ENCODE measurements at regions not wholly inside any gene's neighbourhood (a gene's known extent, or its start where the extent isn't known, plus 50 kb on each side); places are given as distances from the start of the nearest gene placed in this dataset.

GRCh38 chr12:58450868-58451482 lies 469.3 kb downstream of the LRIG3 start:
- no peaks in the 10 kb centered on the region for H3K9me3 ChIP-seq
- CTCF ChIA-PET, result no interaction called here
- no peaks in the 10 kb centered on the region for H3K4me1 Mint-ChIP-seq

GRCh38 chr12:58452546-58452945 lies 467.8 kb downstream of the LRIG3 start:
- no peak overlapping the region for H3K27ac ChIP-seq (ENCODE audit: low read length)
- no peak overlapping the region for H3K27ac Mint-ChIP-seq
- WGBS (ENCODE audit: insufficient coverage), result 100% methylated on average over 1 of the region's 2 CpGs
- no peak overlapping the region for H3K4me3 ChIP-seq (ENCODE audit: control insufficient read depth in 1 of 2, extremely low read depth in 1 of 2, low read length in 1 of 2)
- POLR2A ChIA-PET, result no interaction called here
- CTCF ChIA-PET, result no interaction called here
- no peaks in the 10 kb centered on the region for H3K36me3 ChIP-seq (ENCODE audit: control insufficient read depth in 2 of 2, extremely low read depth in 1 of 2, insufficient read depth in 1 of 2, low read length in 1 of 2)
- H3K9me3 ChIP-seq, result no peaks in the 10 kb centered on the region
- H3K9me3 Mint-ChIP-seq, result peaks cover 0 to 3% (median 0%) of the 10 kb centered on the region in 3 donors
- ATAC-seq (replicated peaks in 1 of 4), result no peak
- no peaks in the 10 kb centered on the region for H3K4me1 Mint-ChIP-seq
- H3K27me3 ChIP-seq (replicated peaks in 1 of 2; ENCODE audit: control insufficient read depth in 2 of 2, extremely low read depth in 1 of 2, insufficient read depth in 2 of 2, low read length in 1 of 2), result no peaks in the 10 kb centered on the region
- H3K4me3 Mint-ChIP-seq, result no peak overlapping the region
- DNase-seq, result no peak
- H3K36me3 Mint-ChIP-seq, result no peaks in the 10 kb centered on the region
- peaks cover 3% of the 10 kb centered on the region in 2 donors for H3K27me3 Mint-ChIP-seq
- H3K4me1 ChIP-seq (ENCODE audit: control insufficient read depth in 1 of 2, extremely low read depth in 1 of 2, insufficient read depth in 2 of 2, low read length in 2 of 2), result no peaks in the 10 kb centered on the region

More at GRCh38 chr12:58450868-58451482, 469.3 kb downstream of the LRIG3 start:
- Histone ChIP-seq H3K27me3 (replicated peaks in 1 of 2; ENCODE audit: control insufficient read depth in 2 of 2, extremely low read depth in 1 of 2, insufficient read depth in 2 of 2, low read length in 1 of 2) (no peaks in the 10 kb centered on the region), H3K27ac (ENCODE audit: low read length) (no peak overlapping the region), H3K36me3 (ENCODE audit: control insufficient read depth in 2 of 2, extremely low read depth in 1 of 2, insufficient read depth in 1 of 2, low read length in 1 of 2) (no peaks in the 10 kb centered on the region), H3K4me1 (ENCODE audit: control insufficient read depth in 1 of 2, extremely low read depth in 1 of 2, insufficient read depth in 2 of 2, low read length in 2 of 2) (no peaks in the 10 kb centered on the region), H3K4me3 (ENCODE audit: control insufficient read depth in 1 of 2, extremely low read depth in 1 of 2, low read length in 1 of 2) (no peak overlapping the region)
- POLR2A ChIA-PET, result no interaction called here
- Mint-ChIP-seq H3K9me3 (peaks cover 0 to 3% (median 0%) of the 10 kb centered on the region in 3 donors), H3K36me3 (no peaks in the 10 kb centered on the region), H3K27me3 (peaks cover 3% of the 10 kb centered on the region in 2 donors), H3K4me3 (no peak overlapping the region), H3K27ac (no peak overlapping the region)
- ATAC-seq (replicated peaks in 1 of 4) (no peak), DNase-seq (no peak)
- WGBS (ENCODE audit: insufficient coverage), result 100% methylated on average over 1 of the region's 2 CpGs

- H3K27me3 Mint-ChIP-seq, result peaks cover 5 to 8% of the 10 kb centered on the region in 2 donors
- no peak overlapping the region for H3K4me3 Mint-ChIP-seq
- no peak overlapping the region for H3K4me3 ChIP-seq (ENCODE audit: control insufficient read depth in 1 of 2, extremely low read depth in 1 of 2, low read length in 1 of 2)
- H3K27ac ChIP-seq (ENCODE audit: low read length), result no peak overlapping the region
- DNase-seq (no peak), ATAC-seq (replicated peaks in 1 of 4) (no peak)
- H3K9me3 ChIP-seq, result no peaks in the 10 kb centered on the region
- no peak overlapping the region for H3K27ac Mint-ChIP-seq
- H3K4me1 ChIP-seq (ENCODE audit: control insufficient read depth in 1 of 2, extremely low read depth in 1 of 2, insufficient read depth in 2 of 2, low read length in 2 of 2), result no peaks in the 10 kb centered on the region
- CTCF ChIA-PET, result no interaction called here
- H3K36me3 ChIP-seq (ENCODE audit: control insufficient read depth in 2 of 2, extremely low read depth in 1 of 2, insufficient read depth in 1 of 2, low read length in 1 of 2), result no peaks in the 10 kb centered on the region
- H3K4me1 Mint-ChIP-seq, result no peaks in the 10 kb centered on the region
- H3K9me3 Mint-ChIP-seq, result peaks cover 0 to 3% (median 0%) of the 10 kb centered on the region in 3 donors
- 81% methylated on average over 2 of the region's 3 CpGs for WGBS (ENCODE audit: insufficient coverage)
- no peaks in the 10 kb centered on the region for H3K27me3 ChIP-seq (replicated peaks in 1 of 2; ENCODE audit: control insufficient read depth in 2 of 2, extremely low read depth in 1 of 2, insufficient read depth in 2 of 2, low read length in 1 of 2)
- POLR2A ChIA-PET, result no interaction called here
- no peaks in the 10 kb centered on the region for H3K36me3 Mint-ChIP-seq
Measured at GRCh38 chr12:58453306-58453705, 467.0 kb downstream of the LRIG3 start.

GRCh38 chr12:58455136-58455535 lies 465.2 kb downstream of the LRIG3 start:
- H3K9me3 Mint-ChIP-seq, result no peaks in the 10 kb centered on the region
- Histone ChIP-seq H3K27ac (ENCODE audit: low read length) (no peak overlapping the region), H3K36me3 (ENCODE audit: control insufficient read depth in 2 of 2, extremely low read depth in 1 of 2, insufficient read depth in 1 of 2, low read length in 1 of 2) (no peaks in the 10 kb centered on the region), H3K4me1 (ENCODE audit: control insufficient read depth in 1 of 2, extremely low read depth in 1 of 2, insufficient read depth in 2 of 2, low read length in 2 of 2) (no peaks in the 10 kb centered on the region), H3K4me3 (ENCODE audit: control insufficient read depth in 1 of 2, extremely low read depth in 1 of 2, low read length in 1 of 2) (no peak overlapping the region), H3K27me3 (replicated peaks in 1 of 2; ENCODE audit: control insufficient read depth in 2 of 2, extremely low read depth in 1 of 2, insufficient read depth in 2 of 2, low read length in 1 of 2) (no peaks in the 10 kb centered on the region), H3K9me3 (no peaks in the 10 kb centered on the region)
- H3K4me1 Mint-ChIP-seq, result no peaks in the 10 kb centered on the region
- no peak overlapping the region for H3K27ac Mint-ChIP-seq
- CTCF ChIA-PET, result no interaction called here
- no peak for DNase-seq
- H3K27me3 Mint-ChIP-seq, result peaks cover 3 to 12% of the 10 kb centered on the region in 2 donors
- no peak for ATAC-seq (replicated peaks in 1 of 4)
- no peaks in the 10 kb centered on the region for H3K36me3 Mint-ChIP-seq
- POLR2A ChIA-PET, result no interaction called here
- WGBS (ENCODE audit: insufficient coverage), result no CpG with 5 or more reads among the region's 1 CpG
- no peak overlapping the region for H3K4me3 Mint-ChIP-seq

GRCh38 chr12:58458102-58458501 lies 462.2 kb downstream of the LRIG3 start:
- no peaks in the 10 kb centered on the region for H3K9me3 ChIP-seq
- H3K36me3 Mint-ChIP-seq, result no peaks in the 10 kb centered on the region
- no peak overlapping the region for H3K4me3 ChIP-seq (ENCODE audit: control insufficient read depth in 1 of 2, extremely low read depth in 1 of 2, low read length in 1 of 2)
- no peaks in the 10 kb centered on the region for H3K36me3 ChIP-seq (ENCODE audit: control insufficient read depth in 2 of 2, extremely low read depth in 1 of 2, insufficient read depth in 1 of 2, low read length in 1 of 2)
- peaks cover 1 to 19% of the 10 kb centered on the region in 2 donors for H3K27me3 Mint-ChIP-seq
- no peak overlapping the region for H3K27ac ChIP-seq (ENCODE audit: low read length)
- H3K27me3 ChIP-seq (replicated peaks in 1 of 2; ENCODE audit: control insufficient read depth in 2 of 2, extremely low read depth in 1 of 2, insufficient read depth in 2 of 2, low read length in 1 of 2), result no peaks in the 10 kb centered on the region
- ATAC-seq (replicated peaks in 1 of 4), result no peak
- H3K27ac Mint-ChIP-seq, result no peak overlapping the region
- no peaks in the 10 kb centered on the region for H3K4me1 Mint-ChIP-seq
- no peak overlapping the region for H3K4me3 Mint-ChIP-seq
- ChIA-PET CTCF (no interaction called here), POLR2A (no interaction called here)
- no peaks in the 10 kb centered on the region for H3K4me1 ChIP-seq (ENCODE audit: control insufficient read depth in 1 of 2, extremely low read depth in 1 of 2, insufficient read depth in 2 of 2, low read length in 2 of 2)
- H3K9me3 Mint-ChIP-seq, result peaks cover 0 to 3% (median 0%) of the 10 kb centered on the region in 3 donors
- DNase-seq, result no peak
- WGBS (ENCODE audit: insufficient coverage), result no CpG with 5 or more reads among the region's 1 CpG

- DNase-seq (no peak), ATAC-seq (replicated peaks in 1 of 4) (no peak)
- Mint-ChIP-seq H3K9me3 (peaks cover 0 to 3% (median 0%) of the 10 kb centered on the region in 3 donors), H3K36me3 (no peaks in the 10 kb centered on the region), H3K27me3 (peaks cover 1 to 16% of the 10 kb centered on the region in 2 donors), H3K27ac (no peak overlapping the region), H3K4me3 (no peak overlapping the region), H3K4me1 (no peaks in the 10 kb centered on the region)
- ChIA-PET POLR2A (no interaction called here), CTCF (no interaction called here)
- no peaks in the 10 kb centered on the region for H3K27me3 ChIP-seq (replicated peaks in 1 of 2; ENCODE audit: control insufficient read depth in 2 of 2, extremely low read depth in 1 of 2, insufficient read depth in 2 of 2, low read length in 1 of 2)
- no peaks in the 10 kb centered on the region for H3K36me3 ChIP-seq (ENCODE audit: control insufficient read depth in 2 of 2, extremely low read depth in 1 of 2, insufficient read depth in 1 of 2, low read length in 1 of 2)
- no peaks in the 10 kb centered on the region for H3K9me3 ChIP-seq
- no peak overlapping the region for H3K27ac ChIP-seq (ENCODE audit: low read length)
- no peak overlapping the region for H3K4me3 ChIP-seq (ENCODE audit: control insufficient read depth in 1 of 2, extremely low read depth in 1 of 2, low read length in 1 of 2)
- no peaks in the 10 kb centered on the region for H3K4me1 ChIP-seq (ENCODE audit: control insufficient read depth in 1 of 2, extremely low read depth in 1 of 2, insufficient read depth in 2 of 2, low read length in 2 of 2)
Measured at GRCh38 chr12:58459191-58459590, 461.1 kb downstream of the LRIG3 start.

GRCh38 chr12:58463051-58463450 lies 457.3 kb downstream of the LRIG3 start:
- Mint-ChIP-seq H3K36me3 (no peaks in the 10 kb centered on the region), H3K9me3 (peaks cover 10 to 22% (median 14%) of the 10 kb centered on the region in 3 donors), H3K27me3 (peaks cover 0 to 12% of the 10 kb centered on the region in 2 donors), H3K4me3 (no peak overlapping the region), H3K4me1 (no peaks in the 10 kb centered on the region), H3K27ac (no peak overlapping the region)
- Histone ChIP-seq H3K9me3 (no peaks in the 10 kb centered on the region), H3K27ac (ENCODE audit: low read length) (no peak overlapping the region), H3K36me3 (ENCODE audit: control insufficient read depth in 2 of 2, extremely low read depth in 1 of 2, insufficient read depth in 1 of 2, low read length in 1 of 2) (no peaks in the 10 kb centered on the region), H3K4me1 (ENCODE audit: control insufficient read depth in 1 of 2, extremely low read depth in 1 of 2, insufficient read depth in 2 of 2, low read length in 2 of 2) (no peaks in the 10 kb centered on the region), H3K4me3 (ENCODE audit: control insufficient read depth in 1 of 2, extremely low read depth in 1 of 2, low read length in 1 of 2) (no peak overlapping the region), H3K27me3 (replicated peaks in 1 of 2; ENCODE audit: control insufficient read depth in 2 of 2, extremely low read depth in 1 of 2, insufficient read depth in 2 of 2, low read length in 1 of 2) (no peaks in the 10 kb centered on the region)
- ATAC-seq (replicated peaks in 1 of 4) (no peak), DNase-seq (no peak)
- CTCF ChIA-PET, result no interaction called here
- 89% methylated on average over 2 of the region's 3 CpGs for WGBS (ENCODE audit: insufficient coverage)
- POLR2A ChIA-PET, result no interaction called here
